HG02884 (cell line): ENCODE measurements at regions not wholly inside any gene's neighbourhood (a gene's known extent, or its start where the extent isn't known, plus 50 kb on each side); places are given as distances from the start of the nearest gene placed in this dataset.

Experiments
- ATAC-seq: cut with Tn5 transposase; IDR thresholded peaks from one replicate; pipeline ENCODE4 v1.9.1; 2021; ENCODE audit warnings: mild to moderate bottlenecking, moderate library complexity; ENCODE audit not compliant: unreplicated experiment

GRCh38 chr20:48196001-48196400 lies 410.7 kb upstream of the SULF2 start:
- no peak for ATAC-seq

DNA sequence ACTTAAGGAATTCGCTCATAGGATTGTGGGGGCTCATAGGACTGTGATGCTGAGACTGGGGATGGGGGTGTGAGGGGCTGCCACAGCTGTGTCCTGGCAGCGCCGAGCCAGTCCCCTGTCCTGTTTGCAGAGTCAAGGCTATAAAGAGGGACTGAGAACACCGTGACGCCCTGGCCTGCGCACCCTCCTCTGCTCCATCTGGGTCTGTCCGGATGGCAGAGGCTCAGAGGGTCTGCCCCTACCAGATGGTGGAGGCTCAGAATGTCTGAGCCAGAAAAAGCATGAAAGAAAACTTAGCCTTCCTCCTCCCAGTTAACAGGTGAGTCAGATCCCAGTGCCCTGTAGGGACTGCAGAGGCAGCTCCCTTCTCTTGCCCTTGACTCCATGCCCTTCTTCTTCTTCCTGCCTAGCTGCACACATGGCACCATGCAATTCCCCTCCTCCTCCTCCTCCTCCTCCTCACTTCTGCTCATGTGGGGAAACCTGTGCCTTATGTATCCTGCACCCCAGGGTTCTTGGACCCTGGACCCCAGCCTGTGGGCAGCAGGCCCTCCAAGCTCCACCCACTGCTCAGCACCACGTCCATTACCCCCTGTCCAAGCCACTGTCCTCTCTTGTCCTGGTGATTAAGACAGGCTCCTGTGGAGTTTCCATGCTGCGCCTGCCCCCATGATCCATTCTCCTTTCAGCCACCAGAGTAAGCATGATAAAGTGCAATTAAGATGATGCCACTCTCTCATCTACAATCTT lies 410.0 kb upstream of the SULF2 start:
- ATAC-seq = no peak

DNA sequence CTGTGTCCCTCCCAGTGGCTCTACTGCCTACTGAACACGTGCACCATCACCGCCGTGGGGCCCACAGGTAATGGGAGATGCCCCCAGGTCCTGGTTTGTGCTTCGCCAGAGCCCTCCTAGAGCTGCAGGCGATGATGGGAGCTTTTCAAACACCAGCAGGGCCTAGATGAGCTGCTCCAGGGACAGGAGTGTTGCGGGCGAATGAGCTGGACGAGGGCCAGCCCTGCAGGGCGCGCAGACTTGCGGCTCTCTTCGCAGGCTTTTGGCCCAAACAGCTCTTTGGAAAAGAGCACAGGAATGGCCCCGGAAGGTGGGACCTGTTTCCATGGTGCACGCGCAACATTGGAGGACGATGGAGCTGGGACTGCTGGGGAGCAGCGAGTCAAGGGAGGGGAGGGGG lies 409.3 kb upstream of the SULF2 start:
- no peak for ATAC-seq

- no peak for ATAC-seq
Measured at GRCh38 chr20:48193627-48194425, 408.5 kb upstream of the SULF2 start.

- no peak for ATAC-seq
Measured at GRCh38 chr20:48192109-48192508, 406.8 kb upstream of the SULF2 start.

- no peak for ATAC-seq
Measured at GRCh38 chr20:48191200-48191599, 405.9 kb upstream of the SULF2 start.

DNA sequence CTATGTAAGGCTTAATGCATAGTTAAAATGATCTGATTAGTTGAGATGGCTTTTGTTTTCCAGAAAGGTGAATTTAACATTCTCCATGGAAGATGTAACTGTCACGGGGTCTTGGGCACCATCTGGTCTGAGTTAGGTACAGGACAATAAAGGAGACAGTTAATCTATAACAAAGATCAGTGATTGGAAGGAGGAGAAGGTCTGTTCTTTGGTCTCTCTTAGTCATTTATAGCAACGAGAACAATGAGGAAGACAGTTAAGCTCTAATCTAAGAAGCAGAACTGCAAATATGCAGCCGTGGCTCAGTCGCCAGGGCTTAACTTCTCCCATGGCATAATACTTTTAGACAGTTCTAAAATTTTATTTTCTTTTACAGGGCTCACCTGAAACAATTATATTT lies 405.5 kb upstream of the SULF2 start:
- ATAC-seq = no peak

DNA sequence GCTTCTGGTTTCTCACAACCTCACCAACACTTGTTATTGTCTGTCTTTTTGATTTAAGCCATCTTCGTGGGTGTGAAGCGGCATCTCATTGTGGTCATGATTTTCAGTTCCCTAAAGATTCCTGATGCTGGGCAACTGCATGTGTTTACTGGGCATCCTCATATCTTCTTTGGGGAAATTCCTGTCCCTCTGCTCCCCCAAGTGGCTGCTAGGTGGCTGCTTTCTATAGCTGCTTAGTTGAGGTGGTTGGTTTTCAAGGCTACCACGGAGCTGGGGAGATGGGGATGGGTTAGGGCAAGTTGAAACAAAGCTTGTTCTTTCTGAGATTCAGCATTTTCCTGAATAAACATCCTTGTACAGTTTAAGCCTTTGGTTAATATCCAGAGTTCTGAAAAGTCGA lies 403.9 kb upstream of the SULF2 start:
- ATAC-seq = no peak

DNA sequence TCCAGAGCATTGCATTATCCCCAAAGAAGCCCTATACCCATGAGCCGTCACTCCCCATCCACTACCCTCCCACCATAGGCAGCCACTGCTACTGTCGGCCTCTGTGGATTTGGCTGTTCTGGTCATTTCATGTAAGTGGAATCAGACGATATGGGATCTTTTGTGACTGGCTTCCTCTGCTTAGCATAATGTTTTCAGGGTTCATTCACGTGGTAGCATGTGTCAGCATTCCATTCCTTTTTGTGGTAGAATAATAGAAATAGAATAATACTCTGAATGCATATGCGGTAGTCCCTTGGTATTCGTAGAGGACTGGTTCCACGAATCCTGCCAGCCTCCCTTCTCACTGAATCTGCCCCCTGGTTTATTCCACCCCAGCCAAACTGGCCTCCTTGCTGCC lies 402.6 kb upstream of the SULF2 start:
- no peak for ATAC-seq

- ATAC-seq = no peak
Measured at GRCh38 chr20:48186915-48187314, 401.6 kb upstream of the SULF2 start.

GRCh38 chr20:48186447-48186846 lies 401.2 kb upstream of the SULF2 start:
- ATAC-seq = no peak

- no peak for ATAC-seq
Measured at GRCh38 chr20:48184229-48184628, 398.9 kb upstream of the SULF2 start.

GRCh38 chr20:48181261-48181935 lies 396.1 kb upstream of the SULF2 start:
- no peak for ATAC-seq

DNA sequence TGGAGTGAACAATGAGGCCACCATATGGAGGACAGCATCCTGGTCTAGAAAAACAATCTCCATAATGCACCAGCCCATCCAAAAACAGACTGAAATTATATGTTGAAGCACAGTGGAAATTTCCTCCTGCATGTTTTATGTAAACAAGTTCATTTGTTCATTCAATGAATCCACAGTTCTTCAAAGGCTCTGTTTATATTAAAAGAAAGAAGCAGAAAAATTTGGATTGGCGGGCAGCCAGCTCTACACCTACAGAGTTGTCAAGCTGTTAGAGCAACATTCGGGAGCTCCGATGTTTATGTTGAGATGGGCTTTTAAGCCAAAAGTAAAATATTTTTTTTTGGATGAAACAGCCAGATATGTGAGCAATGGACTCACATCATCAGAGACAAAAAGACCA lies 395.3 kb upstream of the SULF2 start:
- ATAC-seq = no peak

GRCh38 chr20:48180024-48180423 lies 394.7 kb upstream of the SULF2 start:
- ATAC-seq = no peak

- no peak for ATAC-seq
Measured at GRCh38 chr20:48178633-48179032, 393.4 kb upstream of the SULF2 start.

DNA sequence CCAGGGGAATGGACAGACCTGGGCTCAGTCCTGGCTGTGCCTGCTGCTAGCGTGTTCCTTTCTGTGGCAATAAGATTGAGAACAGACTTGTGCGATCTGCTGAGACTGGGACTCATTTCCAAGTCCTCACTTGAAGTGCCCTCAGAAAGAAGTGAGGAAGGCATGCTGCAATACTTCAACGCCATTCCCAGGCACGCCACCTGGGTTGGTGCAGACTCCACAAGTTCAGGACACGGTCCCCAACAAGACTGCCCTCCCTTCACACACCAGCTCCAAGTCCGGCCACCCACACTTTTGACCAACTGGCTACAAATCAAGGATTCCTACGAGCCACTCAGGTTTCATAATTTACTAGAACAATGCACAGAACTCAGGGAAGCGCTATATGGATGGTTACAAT lies 391.8 kb upstream of the SULF2 start:
- no peak for ATAC-seq

- no peak for ATAC-seq
Measured at GRCh38 chr20:48176139-48176538, 390.9 kb upstream of the SULF2 start.

GRCh38 chr20:48175261-48175660 lies 390.0 kb upstream of the SULF2 start:
- no peak for ATAC-seq

DNA sequence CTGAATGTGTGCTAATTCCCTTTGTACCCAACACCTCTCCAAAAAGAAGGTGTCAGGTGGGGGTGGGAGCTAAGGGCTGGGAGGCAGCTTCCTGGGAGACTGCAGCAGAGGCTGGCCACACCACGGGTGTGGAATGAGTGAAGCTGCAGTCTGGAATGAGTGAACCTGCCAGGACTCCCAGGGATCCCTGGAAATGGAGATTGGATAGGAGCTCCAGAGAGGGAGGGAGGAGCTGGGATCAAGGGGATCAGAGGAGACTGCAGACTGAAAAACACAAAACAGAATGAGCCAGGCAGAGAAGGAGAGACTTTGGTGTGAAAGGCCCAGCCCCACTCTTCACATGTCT lies 387.0 kb upstream of the SULF2 start:
- no peak for ATAC-seq

GRCh38 chr20:48171626-48172356 lies 386.5 kb upstream of the SULF2 start:
- no peak for ATAC-seq
